H54 (cell line): ENCODE measurements at regions not wholly inside any gene's neighbourhood (a gene's known extent, or its start where the extent isn't known, plus 50 kb on each side); places are given as distances from the start of the nearest gene placed in this dataset.
A peak's percentile ranks its signal among the peaks of the same experiment; 100 is the strongest.

Experiments used
- DNase-seq: peaks from one replicate; pipeline ENCODE4 v3.0.0; 2011; ENCODE audit warnings: low spot score, mixed read lengths; ENCODE audit not compliant: insufficient read length
- FAIRE-seq: peaks from 3 replicates; lab custom pipeline; 2011; peaks lifted over from hg19 to GRCh38; lab: Jason Lieb, UNC
- POLR2A ChIP-seq: IDR thresholded peaks from 2 replicates; pipeline ENCODE4 v1.6.1; 2011; ENCODE audit warnings: low read depth, mild to moderate bottlenecking, low read length

- FAIRE-seq (no peak), DNase-seq (peak; percentile 89)
- TF ChIP-seq POLR2A, result no peak
Observed at GRCh38 chr11:45371251-45372115, 85.3 kb upstream of the SYT13 start.

- TF ChIP-seq POLR2A, result no peak
- no peak for DNase-seq
- FAIRE-seq, result no peak
Observed at GRCh38 chr11:45369313-45369712, 83.2 kb upstream of the SYT13 start.

GRCh38 chr11:45368697-45369096 is 82.6 kb upstream of the SYT13 start:
- TF ChIP-seq POLR2A, result no peak
- no peak for FAIRE-seq
- DNase-seq, result no peak

GRCh38 chr11:45366619-45367190 is 80.6 kb upstream of the SYT13 start:
- FAIRE-seq (no peak), DNase-seq (no peak)
- no peak for TF ChIP-seq POLR2A

- no peak for FAIRE-seq
- TF ChIP-seq POLR2A, result no peak
- DNase-seq, result no peak
Observed at GRCh38 chr11:45365961-45366618, 79.9 kb upstream of the SYT13 start.

- FAIRE-seq (no peak), DNase-seq (no peak)
- TF ChIP-seq POLR2A, result no peak
Observed at GRCh38 chr11:45362636-45363035, 76.5 kb upstream of the SYT13 start.

GRCh38 chr11:45361551-45361950 is 75.4 kb upstream of the SYT13 start:
- TF ChIP-seq POLR2A, result no peak
- DNase-seq (no peak), FAIRE-seq (no peak)

GRCh38 chr11:45355706-45356041 is 69.5 kb upstream of the SYT13 start:
- DNase-seq (no peak), FAIRE-seq (no peak)
- no peak for TF ChIP-seq POLR2A

- FAIRE-seq (no peak), DNase-seq (no peak)
- peak; percentile 37 for TF ChIP-seq POLR2A
Observed at GRCh38 chr11:45354976-45355705, 69.0 kb upstream of the SYT13 start.

- FAIRE-seq (no peak), DNase-seq (no peak)
- no peak for TF ChIP-seq POLR2A
Observed at GRCh38 chr11:45348729-45349128, 62.6 kb upstream of the SYT13 start.

GRCh38 chr11:45347348-45348082 is 61.4 kb upstream of the SYT13 start:
- FAIRE-seq, result no peak
- DNase-seq, result no peak
- TF ChIP-seq POLR2A, result no peak

- no peak for FAIRE-seq
- no peak for TF ChIP-seq POLR2A
- DNase-seq, result no peak
Observed at GRCh38 chr11:45345491-45345890, 59.4 kb upstream of the SYT13 start.

- TF ChIP-seq POLR2A, result no peak
- FAIRE-seq (no peak), DNase-seq (no peak)
Observed at GRCh38 chr11:45344028-45344427, 57.9 kb upstream of the SYT13 start.
